CD4-positive, alpha-beta T cell treated with Interleukin-17A for 4 hours (primary cell): ENCODE measurements at regions not wholly inside any gene's neighbourhood (a gene's known extent, or its start where the extent isn't known, plus 50 kb on each side); places are given as distances from the start of the nearest gene placed in this dataset.

ENCODE experiments used
- DNase-seq: peaks from one replicate; pipeline ENCODE4 v3.0.0-alpha.2; 2020; ENCODE audit warnings: mixed read lengths

DNA sequence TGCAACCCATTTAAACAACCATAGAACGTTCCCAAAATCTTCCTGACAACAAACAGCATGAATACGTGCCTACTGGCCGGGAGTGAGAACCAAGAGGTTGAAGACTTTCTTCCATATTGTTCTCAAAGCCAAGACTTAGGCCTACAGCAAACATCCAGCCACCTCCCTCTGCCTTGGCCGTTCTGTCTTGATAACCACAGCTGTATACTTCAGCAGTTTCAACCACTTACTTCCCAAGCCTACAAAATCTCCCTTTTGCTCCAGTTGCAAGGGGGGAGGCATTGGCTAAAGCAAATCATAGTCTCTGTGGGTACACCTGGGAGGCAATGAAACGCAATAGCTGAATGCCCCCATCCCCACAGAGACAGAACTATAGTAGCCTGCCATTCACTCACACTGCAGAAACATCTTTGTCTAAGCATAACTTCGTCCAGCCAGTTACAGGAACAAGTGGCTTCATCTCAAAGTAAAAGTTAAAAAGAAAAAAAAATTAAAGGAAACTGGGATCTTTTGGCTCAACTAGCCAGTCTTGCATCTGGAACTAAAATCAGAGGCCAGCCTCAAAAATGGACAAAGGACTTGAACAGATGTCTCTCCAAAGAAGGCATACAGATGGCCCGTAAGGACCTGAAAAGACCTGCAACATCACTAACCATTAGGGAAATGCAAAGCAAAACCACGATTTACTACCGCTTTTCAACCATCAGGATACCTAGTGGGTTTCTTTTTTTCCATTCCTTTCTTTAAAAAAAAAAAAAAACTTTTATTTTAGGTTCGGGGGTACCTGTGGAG is 186.0 kb downstream of the PSMG1 start:
- DNase-seq: no peak

DNA sequence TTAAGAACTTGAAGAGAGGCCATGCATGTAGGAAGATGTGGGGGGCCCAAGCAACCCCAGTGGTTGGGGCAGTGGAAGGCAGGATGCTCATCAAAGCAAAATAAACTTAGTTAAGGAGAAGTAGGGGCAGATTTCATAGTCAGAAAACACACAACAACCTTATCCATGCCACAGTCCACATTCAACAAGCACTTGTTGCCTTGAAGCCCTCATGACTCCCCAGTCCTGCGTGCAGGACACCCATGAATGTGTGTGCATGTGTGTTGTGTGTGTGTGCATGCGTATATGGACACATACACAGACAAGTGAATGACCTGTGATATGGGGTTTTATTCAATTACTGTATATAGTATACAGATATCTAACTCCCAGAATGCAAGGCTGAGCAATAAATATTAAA is 186.9 kb downstream of the PSMG1 start:
- DNase-seq: no peak

DNA sequence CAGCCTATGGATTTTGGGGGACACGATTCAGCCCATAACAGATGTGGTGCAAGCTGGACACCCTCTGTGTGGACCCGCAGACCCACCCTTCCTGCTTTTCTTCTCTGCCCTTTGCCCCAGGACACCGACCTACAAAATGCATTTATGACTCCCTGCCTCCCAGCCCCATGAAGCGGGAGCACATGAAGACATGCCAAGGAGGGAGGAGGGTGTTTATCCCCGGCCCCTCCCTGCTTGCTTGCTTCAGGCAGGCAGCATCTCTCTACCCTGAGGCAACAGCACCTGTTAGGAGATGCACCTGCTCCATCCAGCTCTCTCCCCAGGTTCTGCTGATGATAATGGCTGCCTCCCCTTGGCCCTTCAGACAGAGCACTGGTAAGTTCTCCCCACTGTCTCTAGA is 187.5 kb downstream of the PSMG1 start:
- DNase-seq: no peak

DNA sequence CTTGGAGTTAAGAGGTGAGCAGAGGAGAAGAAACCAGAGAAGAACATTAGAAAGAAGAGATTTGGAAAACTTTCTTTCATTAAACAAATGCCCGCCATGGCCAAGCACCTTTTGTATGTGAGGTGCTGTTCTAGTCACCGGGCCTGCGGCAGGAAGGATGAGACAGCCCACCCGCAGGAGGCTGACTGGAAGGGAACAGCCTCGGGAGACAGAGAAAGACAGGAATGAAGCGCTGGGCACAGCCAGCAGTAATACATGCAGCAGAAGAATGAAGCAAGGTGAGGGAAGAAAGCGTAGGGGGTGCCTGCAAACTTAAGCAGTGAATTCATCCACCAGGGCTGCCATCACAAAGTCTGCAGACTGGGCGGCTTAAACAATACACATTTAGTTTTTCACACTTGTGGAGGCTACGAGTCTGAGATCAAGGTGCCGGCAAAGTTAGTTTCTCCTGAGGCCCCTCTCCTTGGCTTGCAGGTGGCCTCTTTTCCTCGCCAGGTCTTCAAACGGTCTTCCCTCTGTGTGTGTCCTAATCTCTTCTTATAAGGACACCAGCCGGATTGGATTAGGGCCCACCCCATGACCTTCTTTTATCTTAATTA is 188.1 kb downstream of the PSMG1 start:
- DNase-seq: no peak

DNA sequence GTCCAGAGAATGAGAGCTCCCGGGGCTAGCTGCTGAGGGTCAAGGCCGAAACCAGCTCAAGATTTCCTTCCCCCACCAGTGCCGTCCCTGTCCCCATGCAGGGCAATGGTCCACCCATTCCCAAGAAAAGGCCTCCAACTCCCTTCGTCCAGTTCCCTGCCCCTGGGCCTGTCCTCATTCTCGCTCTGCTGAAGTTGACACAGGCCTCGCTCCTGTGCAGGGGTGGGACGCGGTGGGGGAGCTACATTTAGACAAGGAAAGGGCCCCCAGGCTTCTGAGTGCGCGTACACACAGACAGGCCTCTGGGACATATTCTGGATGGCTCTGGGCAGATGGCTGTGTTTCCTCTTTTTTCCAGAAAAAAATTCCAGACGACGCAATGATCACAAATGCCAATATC is 188.3 kb downstream of the ETS2 start:
- no peak for DNase-seq

DNA sequence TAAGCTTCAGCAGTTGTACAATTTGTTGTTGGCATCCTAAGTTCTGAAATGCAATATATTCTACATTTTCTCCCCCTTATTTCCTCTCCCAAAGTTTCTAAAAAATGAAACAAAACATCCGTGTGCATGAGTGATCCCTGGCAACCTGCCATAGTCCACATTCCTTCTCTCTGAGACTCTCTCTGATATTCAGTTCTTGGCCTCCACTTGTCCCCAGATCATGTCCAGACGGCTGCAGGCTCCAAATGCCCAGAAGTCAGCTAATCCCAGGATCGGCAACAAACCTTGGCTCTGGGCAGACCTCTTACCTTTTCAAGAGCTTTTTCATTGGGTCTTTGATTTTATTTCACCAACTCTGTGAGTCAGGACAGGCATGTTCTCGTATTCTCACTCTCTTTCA is 187.8 kb downstream of the ETS2 start:
- no peak for DNase-seq

DNA sequence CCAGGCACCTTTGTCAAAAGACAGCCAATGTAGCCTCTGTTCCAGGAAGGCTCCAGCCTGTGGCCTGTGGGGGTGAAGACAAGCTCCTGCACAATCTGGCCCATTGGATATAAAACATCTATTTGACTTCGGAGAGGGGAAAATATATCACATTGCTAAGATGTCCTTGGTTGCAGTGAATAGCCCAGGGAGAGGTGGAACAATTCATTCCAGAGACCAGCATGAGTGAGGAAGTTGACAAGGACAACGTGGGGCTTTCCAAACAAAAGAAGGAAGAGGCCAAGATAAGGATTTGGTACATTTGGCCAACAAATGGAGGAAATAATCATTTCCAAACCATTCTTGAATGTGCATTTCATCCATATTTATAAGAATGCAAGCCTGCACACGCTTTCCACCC is 187.0 kb downstream of the ETS2 start:
- DNase-seq: no peak

DNA sequence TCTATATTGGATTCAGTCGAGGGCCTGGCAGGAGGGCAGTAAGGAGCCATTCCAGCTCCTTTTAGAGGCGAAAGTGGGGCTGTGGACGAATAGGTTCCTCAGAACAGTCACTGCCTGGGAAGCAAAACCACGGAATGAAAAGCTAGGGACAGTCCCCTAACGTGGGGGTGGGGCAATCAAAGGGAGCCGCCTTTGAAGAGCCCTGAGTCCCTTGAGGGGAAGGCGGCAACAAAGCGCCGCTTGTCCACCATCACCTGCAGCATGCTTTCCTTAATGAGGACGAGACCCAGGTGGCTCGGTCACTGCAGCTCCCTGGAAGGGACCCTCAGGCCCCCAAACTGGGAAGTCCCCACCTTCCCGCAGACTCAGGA is 184.7 kb downstream of the ETS2 start:
- no peak for DNase-seq

DNA sequence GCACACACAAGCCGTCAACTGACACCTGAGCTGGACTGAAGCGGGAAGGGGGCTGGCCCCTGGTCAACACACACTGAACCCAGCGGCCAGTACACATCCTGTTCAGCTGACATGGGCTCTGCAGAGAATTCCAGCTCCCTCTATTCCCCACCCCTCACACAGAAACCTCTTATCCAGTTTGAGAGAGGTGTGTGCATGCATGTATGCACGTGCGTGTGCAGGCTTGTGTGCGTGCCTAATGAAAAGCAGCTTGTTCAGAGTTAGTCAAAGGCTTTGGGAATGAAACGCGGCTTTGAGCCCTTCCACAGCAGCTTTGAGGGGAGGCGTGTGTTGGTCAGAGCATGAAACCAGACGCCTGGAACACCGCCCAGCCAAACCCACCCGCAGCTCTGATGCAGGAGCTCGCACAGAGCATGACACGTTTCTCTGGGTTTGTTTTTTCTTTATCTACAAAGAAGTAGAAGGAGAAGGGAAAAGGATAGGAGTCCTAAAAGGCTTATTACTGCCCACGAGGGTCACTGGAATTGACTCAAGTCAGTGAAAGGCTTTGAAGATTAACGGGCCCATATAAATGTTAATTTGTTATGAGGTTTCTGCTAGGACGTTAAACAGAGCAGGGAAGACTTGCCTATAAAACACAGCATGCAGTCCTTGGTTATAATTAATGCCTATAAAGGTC is 184.2 kb downstream of the ETS2 start:
- DNase-seq: no peak

DNA sequence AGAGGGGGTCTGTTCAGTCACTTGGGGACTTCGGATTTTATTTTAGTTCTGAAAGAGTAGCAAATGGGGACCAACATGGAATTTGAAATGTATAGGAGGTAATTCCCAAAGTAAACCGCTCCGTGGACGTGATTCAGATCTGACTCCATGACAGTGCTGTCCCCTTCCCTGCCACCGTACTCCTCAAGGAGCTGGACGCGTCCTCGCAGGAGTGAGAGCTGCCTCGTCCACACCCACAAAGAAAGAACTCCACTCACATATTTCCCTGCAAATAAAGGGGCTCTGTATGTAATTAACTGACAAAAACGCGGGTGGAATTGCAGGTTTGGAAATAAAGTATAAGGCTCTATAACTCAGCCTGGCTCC is 183.6 kb downstream of the ETS2 start:
- DNase-seq: no peak

DNA sequence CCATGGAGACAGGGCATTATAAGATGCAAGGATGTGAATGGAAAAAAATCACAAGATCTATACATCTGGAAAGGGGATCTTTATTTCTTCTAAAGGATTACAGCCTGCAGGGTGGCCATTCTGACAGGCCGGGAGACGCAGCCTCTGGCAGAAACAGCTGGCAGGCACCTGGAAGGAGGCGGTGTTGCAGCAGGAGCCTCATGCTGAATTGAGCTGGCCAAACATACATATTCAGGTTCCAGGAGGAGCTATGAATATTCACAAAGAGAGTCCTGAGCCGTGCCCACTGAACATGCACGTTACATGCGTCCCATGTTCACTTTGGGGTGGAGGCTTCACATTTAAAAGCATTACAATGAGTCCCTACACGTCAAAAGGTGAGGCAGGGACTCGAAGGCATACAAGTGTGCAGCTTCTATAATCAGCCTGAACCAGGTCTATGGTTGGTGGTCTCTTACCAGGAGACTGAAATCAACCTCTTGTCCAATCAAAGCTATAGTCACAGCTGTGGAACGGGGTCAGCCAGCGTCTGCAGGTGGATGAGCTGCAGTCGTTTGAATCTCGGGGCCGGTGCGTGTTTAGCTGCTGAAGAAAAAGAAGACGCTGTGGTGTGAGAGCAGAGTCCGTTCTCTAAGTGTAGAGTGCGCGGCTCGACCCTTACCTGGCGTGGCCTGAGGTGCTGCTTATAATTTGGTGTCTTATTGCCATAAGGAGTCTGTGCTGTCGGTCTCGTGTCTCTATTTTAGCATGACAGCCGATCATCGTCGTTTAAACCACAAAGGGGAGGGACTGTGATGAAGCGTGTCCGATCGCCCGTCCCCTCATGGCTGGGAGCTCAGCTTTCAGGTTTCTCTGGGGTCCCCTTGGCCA is 183.0 kb downstream of the ETS2 start:
- DNase-seq: no peak

DNA sequence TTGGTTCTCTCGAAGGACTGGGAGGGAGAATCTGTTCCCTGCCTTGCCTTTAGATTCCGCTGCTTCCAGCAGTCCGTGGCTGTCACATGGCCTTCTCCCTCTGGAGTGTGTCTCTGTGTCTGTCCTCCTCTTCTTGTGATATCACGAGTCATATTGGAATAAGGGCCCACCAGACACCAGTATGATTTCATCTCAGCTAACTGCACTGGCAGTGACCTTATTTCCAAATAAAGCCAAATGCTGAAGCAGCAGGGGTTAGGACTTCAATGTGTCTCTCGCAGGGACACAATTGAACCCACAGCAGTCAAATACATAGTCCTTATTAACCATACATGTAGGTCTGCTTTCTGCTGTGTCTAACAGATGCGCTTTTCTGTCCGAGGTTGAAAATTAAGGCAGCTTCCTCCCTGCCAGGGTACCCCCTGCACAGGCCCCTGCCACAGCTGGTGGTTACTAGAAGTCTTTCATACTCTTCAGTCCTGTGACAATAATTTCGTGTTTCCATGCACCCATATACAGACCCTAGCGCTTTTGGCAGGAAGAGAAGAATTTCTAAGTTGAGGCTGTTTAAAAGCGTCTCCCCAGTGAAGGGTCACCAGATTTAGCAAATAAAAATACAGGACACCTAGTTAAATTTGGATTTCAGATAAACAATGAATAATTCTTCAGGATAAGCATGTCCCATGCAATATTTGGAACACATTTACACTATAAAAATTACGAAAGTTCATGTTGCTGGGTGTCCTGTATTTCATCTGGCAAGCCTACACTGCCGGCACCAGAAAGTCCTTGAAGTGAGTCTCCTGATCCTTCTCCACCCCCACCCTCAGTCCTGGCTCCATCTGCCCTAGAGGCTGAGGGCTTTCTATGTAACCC is 182.1 kb downstream of the ETS2 start:
- no peak for DNase-seq

DNA sequence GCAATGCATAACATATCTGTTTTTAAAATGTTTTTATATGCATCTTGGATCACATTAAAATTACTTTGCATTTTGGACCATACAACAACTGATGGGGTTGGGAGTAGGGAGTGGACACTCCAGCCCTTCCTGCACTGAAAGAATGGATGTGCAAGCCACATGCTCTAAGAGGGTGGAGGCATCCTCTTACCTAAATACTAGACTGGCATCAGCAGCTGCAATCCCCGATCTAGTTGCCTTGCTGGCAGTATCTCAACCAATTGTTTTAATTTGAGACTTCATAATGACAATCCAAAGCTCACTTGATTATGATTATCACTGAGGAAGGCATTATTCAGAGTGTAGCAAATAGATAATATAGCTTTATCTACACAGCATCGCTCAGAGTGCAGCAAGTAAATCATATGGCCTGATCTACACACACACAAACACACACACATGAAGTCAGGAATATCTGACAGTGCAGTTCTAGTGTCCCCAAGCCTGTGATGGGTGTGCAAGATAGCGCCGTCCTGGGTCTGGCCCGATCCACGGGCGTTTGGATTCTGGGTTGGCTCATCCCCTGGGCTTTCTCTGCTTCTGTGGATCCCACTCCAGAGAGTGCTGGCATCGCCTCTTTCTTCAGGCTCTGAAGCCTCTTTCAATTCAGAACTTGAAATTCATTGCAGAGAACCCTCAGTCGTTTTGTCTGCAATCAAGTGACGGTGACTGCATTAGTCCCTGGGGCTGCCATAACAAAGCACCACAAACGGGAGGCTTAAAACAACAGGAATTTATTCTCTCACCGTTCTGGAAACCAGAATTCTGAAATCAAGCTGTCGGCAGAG is 181.3 kb downstream of the ETS2 start:
- DNase-seq: no peak

DNA sequence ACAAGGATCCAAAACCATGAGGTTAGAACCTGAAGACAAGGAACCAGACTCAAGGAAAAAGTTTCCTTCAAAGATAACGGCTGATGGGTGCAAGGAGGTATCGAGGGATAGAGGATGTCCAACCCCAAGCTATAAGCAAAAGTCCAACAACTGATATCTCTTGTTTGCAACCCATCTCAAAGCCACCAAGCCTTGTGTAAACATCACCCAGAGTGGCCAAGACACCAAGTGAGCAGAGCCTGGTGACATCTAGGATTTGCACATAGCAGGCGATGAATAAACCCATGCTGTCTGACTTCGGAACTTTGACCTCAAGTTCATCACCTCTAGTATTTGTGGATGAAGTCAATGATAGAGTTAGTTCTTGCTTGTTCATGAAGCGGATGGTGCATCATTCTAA is 180.7 kb downstream of the ETS2 start:
- DNase-seq: no peak

DNA sequence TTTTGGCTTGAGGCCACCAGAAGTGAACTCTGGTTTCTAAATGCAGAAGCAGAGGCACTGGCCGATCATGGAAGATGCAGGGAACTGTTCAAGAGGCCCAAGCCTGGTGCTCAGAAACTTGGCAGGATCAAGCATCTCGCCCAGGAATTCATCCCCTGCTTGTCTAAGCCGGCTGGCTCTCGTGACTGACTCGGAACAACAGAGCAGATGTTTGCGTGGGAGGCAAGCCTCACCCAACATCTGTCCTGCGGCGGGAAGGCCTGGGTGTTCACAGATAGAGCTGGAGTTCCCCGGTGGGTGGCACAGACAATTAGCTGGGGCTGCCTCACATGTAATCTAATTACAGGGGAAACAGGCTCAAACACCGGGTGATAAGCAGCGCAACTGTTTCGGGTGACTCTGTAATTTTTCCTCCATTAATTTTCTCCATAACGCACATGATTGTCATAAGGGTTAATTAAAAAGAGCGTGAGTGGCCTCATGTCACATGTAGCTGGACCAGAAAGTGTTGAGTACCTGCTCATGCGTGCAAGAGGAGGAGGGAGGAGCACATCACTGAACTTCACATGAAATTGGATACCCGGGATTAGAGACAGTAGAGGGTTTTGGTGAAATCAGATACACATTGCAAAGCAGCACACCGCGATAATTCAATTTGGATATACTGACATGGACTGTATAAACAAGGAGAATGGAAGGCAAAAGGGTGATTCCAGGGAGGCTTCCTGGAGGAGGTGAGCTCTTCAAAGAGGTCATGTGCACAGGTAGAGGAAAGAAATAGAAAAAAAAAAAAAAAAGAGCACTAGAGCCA is 180.0 kb downstream of the ETS2 start:
- no peak for DNase-seq

DNA sequence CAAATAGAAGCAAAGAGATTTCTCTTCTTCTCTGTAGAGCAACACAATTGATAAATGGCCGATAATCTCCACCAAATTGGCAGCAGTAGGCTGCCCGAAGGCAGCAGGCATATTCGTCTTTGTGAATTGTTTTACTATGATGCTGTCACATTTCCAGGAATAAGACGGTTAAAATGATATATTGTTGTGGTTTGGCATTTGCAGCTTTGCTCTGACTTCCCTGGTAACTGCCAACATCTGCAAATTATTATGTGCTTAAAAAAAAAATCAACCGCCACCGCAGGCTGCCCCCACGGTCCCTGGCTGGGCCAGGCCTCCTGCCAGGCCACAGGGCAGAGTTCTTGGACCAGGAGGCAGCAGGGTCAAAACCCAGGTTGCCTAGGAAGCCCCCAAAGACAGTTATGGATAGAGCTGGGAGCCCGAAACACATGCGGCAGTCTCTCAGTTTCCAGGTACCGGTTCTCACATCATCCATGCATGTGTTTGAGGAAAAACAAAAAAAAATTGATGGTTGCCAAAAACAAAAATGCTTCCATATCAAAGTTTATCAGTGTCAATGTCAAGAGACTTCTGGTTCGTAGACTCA is 179.3 kb downstream of the ETS2 start:
- no peak for DNase-seq

DNA sequence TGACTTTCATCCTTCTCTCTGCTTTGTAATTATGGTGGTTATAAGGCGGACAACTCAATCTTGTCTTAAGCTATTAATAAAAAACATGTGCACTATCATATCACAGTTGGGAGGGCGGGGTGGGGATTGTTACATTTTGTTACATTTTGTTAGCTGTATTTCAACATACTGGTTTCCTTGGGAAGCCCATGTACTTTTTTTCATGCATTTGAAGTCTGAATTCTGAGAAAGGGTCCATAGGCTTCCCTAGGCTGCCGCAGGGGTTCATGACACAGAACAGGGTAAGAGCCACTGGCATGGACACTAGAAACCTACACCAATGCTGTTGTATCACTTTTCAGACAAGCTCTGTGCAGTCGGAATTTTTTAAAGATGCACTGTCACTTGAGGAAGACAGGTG is 178.8 kb downstream of the ETS2 start:
- DNase-seq: no peak

DNA sequence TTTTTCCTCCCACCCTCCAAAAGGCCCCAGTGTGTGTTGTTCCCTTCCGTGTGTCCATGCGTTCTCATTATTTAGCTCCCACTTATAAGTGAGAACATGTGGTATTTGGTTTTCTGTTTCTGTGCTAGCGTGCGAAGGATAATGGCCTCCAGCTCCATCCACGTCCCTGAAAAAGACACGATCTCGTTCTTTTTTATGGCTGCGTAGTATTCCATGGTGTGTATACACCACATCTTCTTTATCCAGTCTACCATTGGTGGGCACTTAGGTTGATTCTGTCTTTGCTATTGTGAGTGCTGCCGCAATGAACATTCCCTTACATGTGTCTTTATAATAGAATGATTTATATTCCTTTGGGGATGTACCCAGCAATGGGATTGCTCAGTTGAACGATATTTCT is 177.8 kb downstream of the ETS2 start:
- DNase-seq: no peak

DNA sequence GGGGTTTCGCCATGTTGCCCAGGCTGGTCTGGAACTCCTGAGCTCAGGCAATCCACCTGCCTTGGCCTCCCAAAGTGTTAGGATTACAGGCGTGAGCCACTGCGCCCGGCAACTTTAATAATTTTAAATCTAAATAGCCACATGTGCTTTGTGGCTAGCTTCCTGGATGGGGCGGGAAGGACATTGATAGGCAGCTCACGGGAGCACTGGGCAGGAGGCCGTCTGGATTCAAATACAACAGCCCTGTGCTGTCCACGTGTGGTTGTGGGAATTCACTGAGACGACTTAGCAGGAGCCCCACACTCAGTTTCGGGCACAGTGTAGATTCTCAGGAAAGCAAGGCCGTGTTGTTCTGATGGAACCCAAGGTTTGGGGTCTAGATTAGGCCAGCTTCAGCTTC is 177.1 kb downstream of the ETS2 start:
- DNase-seq: no peak

DNA sequence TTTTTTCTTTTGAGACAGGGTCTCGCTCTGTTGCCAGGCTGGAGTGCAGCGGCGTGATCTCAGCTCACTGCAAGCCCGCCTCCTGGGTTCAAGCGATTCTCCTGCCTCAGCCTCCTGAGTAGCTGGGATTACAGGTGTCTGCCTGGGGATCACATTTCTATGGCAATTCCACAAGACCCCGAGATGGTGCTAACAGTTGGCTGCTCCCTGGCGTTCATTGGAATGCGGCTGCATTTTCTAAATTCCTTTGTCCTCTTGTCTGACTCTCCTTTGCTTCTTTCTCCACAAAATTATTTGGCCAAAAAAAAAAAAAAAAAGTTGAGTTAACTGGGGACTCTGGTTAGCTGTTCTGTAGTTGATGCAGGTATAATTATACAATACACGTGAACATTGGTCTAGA is 176.4 kb downstream of the ETS2 start:
- no peak for DNase-seq
